ENCODE measurements at regions not wholly inside any gene's neighbourhood (a gene's known extent, or its start where the extent isn't known, plus 50 kb on each side); places are given as distances from the start of the nearest gene placed in this dataset.
A peak's percentile ranks its signal among the peaks of the same experiment; 100 is the strongest.

GRCh38 chr17:36661047-36661666 lies 59.8 kb downstream of the MRM1 start:
- Histone ChIP-seq H3K36me3 (replicated peaks in 1 of 2; ENCODE audit: control insufficient read depth in 1 of 2, insufficient read depth in 2 of 2, low read length in 2 of 2) (no peaks in the 10 kb centered on the region), H3K4me3 (replicated peaks in 1 of 3; ENCODE audit: low read depth in 2 of 3, low read length in 3 of 3) (no peak overlapping the region), H4K20me1 (ENCODE audit: insufficient read depth, low read length) (no peaks in the 10 kb centered on the region), H3K27ac (ENCODE audit: low read depth in 1 of 2, low read length in 2 of 2) (no peak overlapping the region), H3K79me2 (ENCODE audit: insufficient read depth, low read length) (no peaks in the 10 kb centered on the region), H3K9ac (ENCODE audit: insufficient read depth, low read length, poor library complexity, severe bottlenecking) (no peak overlapping the region), H3K27me3 (ENCODE audit: control insufficient read depth in 2 of 2, insufficient read depth in 2 of 2, low read length in 2 of 2) (peaks cover 0 to 29% of the 10 kb centered on the region in 2 donors), H3K9me3 (replicated peaks in 1 of 2; ENCODE audit: control insufficient read depth in 1 of 2, insufficient read depth in 1 of 2, low read length in 2 of 2) (no peaks in the 10 kb centered on the region), H2AFZ (ENCODE audit: insufficient read depth, low read depth, low read length, poor library complexity, severe bottlenecking) (no peak overlapping the region), H3K4me1 (ENCODE audit: control insufficient read depth in 1 of 2, insufficient read depth in 2 of 2, low read length in 2 of 2) (peaks cover 4 to 8% of the 10 kb centered on the region in 2 donors), H3K4me2 (replicated peaks; ENCODE audit: extremely low read depth, low read length, poor library complexity, severe bottlenecking) (no peak overlapping the region)
- Mint-ChIP-seq H3K27me3 (ENCODE audit: low read depth in 3 of 3) (peaks cover 29 to 41% (median 38%) of the 10 kb centered on the region in 3 donors), H3K4me1 (peaks cover 8% of the 10 kb centered on the region), H3K27ac (peak overlapping the region in 1 of 7 donors; percentile 41), H3K4me3 (no peak overlapping the region), H3K36me3 (peaks cover 0 to 4% of the 10 kb centered on the region in 2 donors), H3K9me3 (peaks cover 0 to 3% (median 0%) of the 10 kb centered on the region in 7 donors)
- DNase-seq: no peak
- no peak for TF ChIP-seq CTCF (IDR thresholded peaks at IDR 0.05)
- intact Hi-C loops (cut with micrococcal nuclease): no loop called here
- WGBS (ENCODE audit: insufficient coverage): 82% methylated on average over 8 of the region's 21 CpGs

GRCh38 chr17:36661688-36662087 lies 60.3 kb downstream of the MRM1 start:
- 90% methylated on average over 9 of the region's 9 CpGs for WGBS (ENCODE audit: insufficient coverage)
- Mint-ChIP-seq H3K4me3 (peak overlapping the region in 1 of 2 donors; percentile 9), H3K36me3 (peaks cover 0 to 4% of the 10 kb centered on the region in 2 donors)

More at GRCh38 chr17:36661688-36662087, 60.3 kb downstream of the MRM1 start:
- no peak for TF ChIP-seq CTCF (IDR thresholded peaks at IDR 0.05)
- Histone ChIP-seq H2AFZ (ENCODE audit: insufficient read depth, low read depth, low read length, poor library complexity, severe bottlenecking) (no peak overlapping the region), H3K4me2 (replicated peaks; ENCODE audit: extremely low read depth, low read length, poor library complexity, severe bottlenecking) (no peak overlapping the region), H3K79me2 (ENCODE audit: insufficient read depth, low read length) (no peaks in the 10 kb centered on the region), H3K9me3 (replicated peaks in 1 of 2; ENCODE audit: control insufficient read depth in 1 of 2, insufficient read depth in 1 of 2, low read length in 2 of 2) (no peaks in the 10 kb centered on the region), H3K4me3 (replicated peaks in 1 of 3; ENCODE audit: low read depth in 2 of 3, low read length in 3 of 3) (no peak overlapping the region), H3K9ac (ENCODE audit: insufficient read depth, low read length, poor library complexity, severe bottlenecking) (no peak overlapping the region), H3K4me1 (ENCODE audit: control insufficient read depth in 1 of 2, insufficient read depth in 2 of 2, low read length in 2 of 2) (peaks cover 4 to 8% of the 10 kb centered on the region in 2 donors), H3K27ac (ENCODE audit: low read depth in 1 of 2, low read length in 2 of 2) (no peak overlapping the region), H4K20me1 (ENCODE audit: insufficient read depth, low read length) (no peaks in the 10 kb centered on the region), H3K27me3 (ENCODE audit: control insufficient read depth in 2 of 2, insufficient read depth in 2 of 2, low read length in 2 of 2) (peaks cover 0 to 23% of the 10 kb centered on the region in 2 donors), H3K36me3 (replicated peaks in 1 of 2; ENCODE audit: control insufficient read depth in 1 of 2, insufficient read depth in 2 of 2, low read length in 2 of 2) (no peaks in the 10 kb centered on the region)
- Mint-ChIP-seq H3K4me1 (peaks cover 8% of the 10 kb centered on the region), H3K27ac (no peak overlapping the region), H3K27me3 (ENCODE audit: low read depth in 3 of 3) (peaks cover 28 to 40% (median 34%) of the 10 kb centered on the region in 3 donors), H3K9me3 (peaks cover 0 to 3% (median 0%) of the 10 kb centered on the region in 7 donors)
- DNase-seq: no peak
- intact Hi-C loops (cut with micrococcal nuclease): no loop called here
